IMR-90 (cell line): ENCODE measurements at regions not wholly inside any gene's neighbourhood (a gene's known extent, or its start where the extent isn't known, plus 50 kb on each side); places are given as distances from the start of the nearest gene placed in this dataset.

ENCODE experiments used
- ATAC-seq: fragments of 200-7000 bp; cut with Tn5 transposase; 2 replicates; pipeline ENCODE4 v1.9.1; 2020; ENCODE audit warnings: low read depth, mild to moderate bottlenecking, moderate library complexity
- BruUV-seq: library from RNA; stranded (reverse); fragments of 400-500 nt; replicated peaks from 2 replicates; lab custom pipeline; 2021; lab: Mats Ljungman, UMichigan
- CTCF ChIA-PET: fragments of 300-600 bp; formaldehyde crosslinking; extraction: SDS; loops from one replicate; lab custom pipeline; 2021; ENCODE audit warnings: antibody characterized with exemption; lab: Yijun Ruan, JAX
- POLR2A ChIA-PET: fragments of 300-600 bp; sonication (Branson Sonifier 250); formaldehyde crosslinking; loops from one replicate; lab custom pipeline; 2022; ENCODE audit warnings: antibody characterized with exemption; ENCODE audit not compliant: unreplicated experiment; lab: Charles Lee
- DNase-seq: peaks from one replicate; pipeline ENCODE4 v3.0.0; 2013
- H2AFZ ChIP-seq: replicated peaks from 2 replicates; pipeline ENCODE3; 2013; ENCODE audit warnings: low read length, mild to moderate bottlenecking; ENCODE audit not compliant: poor library complexity
- H2AK5ac ChIP-seq: 2 replicates; pipeline ENCODE4 v1.6.1; 2013; ENCODE audit warnings: low read depth, low read length, inconsistent platforms
- H2AK9ac ChIP-seq: replicated peaks from 2 replicates; pipeline ENCODE3; 2013; ENCODE audit warnings: mild to moderate bottlenecking, low read depth, low read length, moderate library complexity; ENCODE audit not compliant: poor library complexity
- H2BK120ac ChIP-seq: 2 replicates; pipeline ENCODE4 v1.6.1; 2013; ENCODE audit warnings: low read depth, low read length, inconsistent platforms
- H2BK15ac ChIP-seq: 3 replicates; pipeline ENCODE4 v1.6.1; 2013; ENCODE audit warnings: low read depth, low read length, inconsistent platforms
- H2BK20ac ChIP-seq: 2 replicates; pipeline ENCODE4 v1.6.1; 2013; ENCODE audit warnings: low read depth, mild to moderate bottlenecking, inconsistent platforms, low read length, moderate library complexity
- H2BK5ac ChIP-seq: 2 replicates; pipeline ENCODE4 v1.6.1; 2013; ENCODE audit warnings: mild to moderate bottlenecking, low read depth, low read length, inconsistent platforms; ENCODE audit not compliant: poor library complexity, severe bottlenecking
- H3K14ac ChIP-seq: replicated peaks from 2 replicates; pipeline ENCODE4 v1.6.1; 2013; ENCODE audit warnings: low read depth, low read length, inconsistent platforms
- H3K18ac ChIP-seq: 2 replicates; pipeline ENCODE4 v1.6.1; 2013; ENCODE audit warnings: low read depth, low read length, control low read depth
- H3K23ac ChIP-seq: 2 replicates; pipeline ENCODE4 v1.6.1; 2013; ENCODE audit warnings: low read depth, low read length, inconsistent platforms
- H3K27ac ChIP-seq: 2 replicates; pipeline ENCODE4 v1.5.1; 2013; ENCODE audit warnings: mild to moderate bottlenecking, control low read depth, low read length; ENCODE audit not compliant: insufficient read depth
- H3K27me3 ChIP-seq: 2 replicates; pipeline ENCODE4 v1.6.1; 2013; ENCODE audit warnings: low read length; ENCODE audit not compliant: control insufficient read depth, insufficient read depth
- H3K36me3 ChIP-seq: 2 replicates; pipeline ENCODE4 v1.6.1; 2013; ENCODE audit warnings: low read length, mixed read lengths; ENCODE audit not compliant: control insufficient read depth, insufficient read depth
- H3K4ac ChIP-seq: 2 replicates; pipeline ENCODE4 v1.6.1; 2013; ENCODE audit warnings: low read depth, low read length, inconsistent platforms
- H3K4me1 ChIP-seq: 2 replicates; pipeline ENCODE4 v1.6.1; 2013; ENCODE audit warnings: low read length, mixed read lengths; ENCODE audit not compliant: control insufficient read depth, insufficient read depth
- H3K4me2 ChIP-seq: 2 replicates; pipeline ENCODE4 v1.6.1; 2013; ENCODE audit warnings: low read depth, mild to moderate bottlenecking, control low read depth, low read length, moderate library complexity
- H3K4me3 ChIP-seq: 2 replicates; pipeline ENCODE4 v1.5.1; 2013; ENCODE audit warnings: low read depth, mild to moderate bottlenecking, control low read depth, low read length, moderate library complexity; ENCODE audit not compliant: insufficient read depth
- H3K56ac ChIP-seq: 2 replicates; pipeline ENCODE4 v1.6.1; 2013; ENCODE audit warnings: low read length, inconsistent platforms; ENCODE audit not compliant: insufficient read depth; ENCODE audit errors: extremely low read depth
- H3K79me1 ChIP-seq, 2 experiments: 2 replicates each; pipeline ENCODE4 v1.6.1; 2013; ENCODE audit warnings: low read length in 2 of 2, inconsistent platforms in 1 of 2, low read depth in 1 of 2
- H3K9ac ChIP-seq: 2 replicates; pipeline ENCODE4 v1.6.1; 2013; ENCODE audit warnings: low read depth, low read length, control low read depth
- H3K9me1 ChIP-seq: 2 replicates; pipeline ENCODE4 v1.6.1; 2013; ENCODE audit warnings: low read length, inconsistent platforms; ENCODE audit not compliant: insufficient read depth
- H3K9me3 ChIP-seq: 2 replicates; pipeline ENCODE4 v1.6.1; 2013; ENCODE audit warnings: low read length; ENCODE audit not compliant: control insufficient read depth, insufficient read depth
- H4K20me1 ChIP-seq: 2 replicates; pipeline ENCODE4 v1.6.1; 2013; ENCODE audit warnings: low read length, inconsistent platforms; ENCODE audit not compliant: insufficient read depth
- H4K5ac ChIP-seq: 2 replicates; pipeline ENCODE4 v1.6.1; 2013; ENCODE audit warnings: mild to moderate bottlenecking, low read depth, low read length, control low read depth
- H4K8ac ChIP-seq, 2 experiments: 2 replicates each; pipeline ENCODE4 v1.6.1; 2013; ENCODE audit warnings: low read depth in 2 of 2, low read length in 2 of 2, control low read depth in 1 of 2, inconsistent platforms in 1 of 2
- H4K91ac ChIP-seq: 2 replicates; pipeline ENCODE4 v1.6.1; 2013; ENCODE audit warnings: low read depth, low read length, inconsistent platforms; ENCODE audit not compliant: insufficient read depth
- BHLHE40 ChIP-seq: fragments of 150-350 bp; IDR thresholded peaks from 2 replicates; pipeline ENCODE4 v1.6.1; 2016; ENCODE audit warnings: mild to moderate bottlenecking, low read depth, low read length
- CEBPB ChIP-seq: IDR thresholded peaks from 2 replicates; pipeline ENCODE4 v1.6.1; 2012; ENCODE audit warnings: low read depth, low read length, improper control_type of control experiment
- CHD1 ChIP-seq: IDR thresholded peaks from 2 replicates; pipeline ENCODE4 v1.6.1; 2012; ENCODE audit warnings: low read depth, low read length, improper control_type of control experiment
- CTCF ChIP-seq: conservative IDR thresholded peaks from 2 replicates; pipeline ENCODE4 v1.5.1; 2012; ENCODE audit warnings: mild to moderate bottlenecking, low read depth, low read length, improper control_type of control experiment
- ELK1 ChIP-seq: fragments of 150-350 bp; IDR thresholded peaks from 2 replicates; pipeline ENCODE4 v1.6.1; 2016; ENCODE audit warnings: low read depth, mild to moderate bottlenecking, low read length, moderate library complexity, borderline replicate concordance
- MAFK ChIP-seq: IDR thresholded peaks from 2 replicates; pipeline ENCODE4 v1.6.1; 2012; ENCODE audit warnings: low read depth, low read length, improper control_type of control experiment
- MAZ ChIP-seq: IDR thresholded peaks from 2 replicates; pipeline ENCODE4 v1.6.1; 2012; ENCODE audit warnings: low read depth, mild to moderate bottlenecking, low read length, improper control_type of control experiment, moderate library complexity, borderline replicate concordance
- MXI1 ChIP-seq: IDR thresholded peaks from 2 replicates; pipeline ENCODE4 v1.6.1; 2012; ENCODE audit warnings: low read depth, mild to moderate bottlenecking, low read length, moderate library complexity, borderline replicate concordance
- NFE2L2 ChIP-seq: fragments of 150-350 bp; IDR thresholded peaks from 2 replicates; pipeline ENCODE4 v1.6.1; 2016; ENCODE audit warnings: low read depth, mild to moderate bottlenecking, low read length
- POLR2A ChIP-seq: IDR thresholded peaks from 2 replicates; pipeline ENCODE4 v1.6.1; 2012; ENCODE audit warnings: mild to moderate bottlenecking, low read depth, low read length
- RAD21 ChIP-seq: IDR thresholded peaks from 2 replicates; pipeline ENCODE4 v1.6.1; 2012; ENCODE audit warnings: low read length, improper control_type of control experiment
- RCOR1 ChIP-seq: IDR thresholded peaks from 2 replicates; pipeline ENCODE4 v1.6.1; 2012; ENCODE audit warnings: mild to moderate bottlenecking, low read length, improper control_type of control experiment; ENCODE audit not compliant: insufficient replicate concordance
- RFX5 ChIP-seq: IDR thresholded peaks from 2 replicates; pipeline ENCODE4 v1.8.0; 2012; ENCODE audit warnings: low read depth, mild to moderate bottlenecking, low read length, moderate library complexity
- SMC3 ChIP-seq: fragments of 150-350 bp; IDR thresholded peaks from 2 replicates; pipeline ENCODE4 v1.6.1; 2016; ENCODE audit warnings: low read depth, mild to moderate bottlenecking, antibody characterized with exemption, low read length, moderate library complexity
- USF2 ChIP-seq: fragments of 150-350 bp; IDR thresholded peaks from 2 replicates; pipeline ENCODE4 v1.6.1; 2017; ENCODE audit warnings: mild to moderate bottlenecking, antibody characterized with exemption, low read length, low read depth
- WGBS, 2 experiments: methylation state at CpG; one replicate each; pipeline versions ENCODE4 v1.1.5 to v1.1.7; 2013; ENCODE audit warnings: missing lambda C conversion rate in 2 of 2; ENCODE audit not compliant: insufficient read length in 1 of 2; ENCODE audit errors: extremely low coverage in 2 of 2; 5-methylcytosine and 5-hydroxymethylcytosine counted together
- dilution Hi-C: fragments of 300-500 bp; cut with HindIII; formaldehyde crosslinking; loops from one replicate; pipeline ENCODE4 v1.14.3; 2018; ENCODE audit warnings: low sequenced_read_pairs; ENCODE audit not compliant: unreplicated experiment
- in situ Hi-C: fragments of 300-500 bp; cut with MboI; formaldehyde crosslinking; loops from 3 replicates; pipeline ENCODE4 v1.14.3; 2019; ENCODE audit warnings: low sequenced_read_pairs, inconsistent platforms, mixed read lengths
- intact Hi-C: fragments of 100-400 bp; cut with micrococcal nuclease; formaldehyde crosslinking; loops from 2 replicates; pipeline ENCODE4 v1.10.0; 2022

- H3K14ac ChIP-seq: no peak overlapping the region
- H3K4ac ChIP-seq: no peak overlapping the region
- WGBS, 2 experiments: 66% methylated on average over 2 of the region's 8 CpGs; no CpG with 5 or more reads in 1 of the 2 experiments
- no peak overlapping the region for H2AFZ ChIP-seq
- no peak overlapping the region for H2AK9ac ChIP-seq
- DNase-seq (no peak), ATAC-seq (no peak)
- no peak overlapping the region for H2BK15ac ChIP-seq
- H3K4me3 ChIP-seq: no peak overlapping the region
- H3K9me3 ChIP-seq: 0 out of 2 replicates have a peak, but pooled peaks cover 3% of the 10 kb centered on the region
- H4K5ac ChIP-seq: no peak overlapping the region
- in situ Hi-C loops: no loop called here
- H3K79me1 ChIP-seq: no peaks in the 10 kb centered on the region
- BruUV-seq: no TSS peak
- H3K9ac ChIP-seq: no peak overlapping the region
- POLR2A ChIA-PET: no interaction called here
- H2AK5ac ChIP-seq: no peak overlapping the region
- H3K4me2 ChIP-seq: no peak overlapping the region
- H4K20me1 ChIP-seq: no peaks in the 10 kb centered on the region
- no peak overlapping the region for H3K23ac ChIP-seq
- H2BK120ac ChIP-seq: no peak overlapping the region
- no peak overlapping the region for H3K18ac ChIP-seq
- no peak overlapping the region for H3K56ac ChIP-seq
- intact Hi-C loops: no loop called here
- no peaks in the 10 kb centered on the region for H3K9me1 ChIP-seq
- H2BK20ac ChIP-seq: no peak overlapping the region
- H3K4me1 ChIP-seq: no peaks in the 10 kb centered on the region
- H4K91ac ChIP-seq: no peak overlapping the region
- TF ChIP-seq RCOR1 (no peak), CEBPB (no peak), MXI1 (no peak), CTCF (no peak), MAZ (no peak), RFX5 (no peak), BHLHE40 (no peak), MAFK (no peak), ELK1 (no peak), RAD21 (no peak), POLR2A (no peak), CHD1 (no peak), USF2 (no peak), NFE2L2 (no peak), SMC3 (no peak)
- no peak overlapping the region for H4K8ac ChIP-seq
- H2BK5ac ChIP-seq: no peak overlapping the region
- no peaks in the 10 kb centered on the region for H3K36me3 ChIP-seq
- no peaks in the 10 kb centered on the region for H3K27me3 ChIP-seq
- dilution Hi-C loops: no loop called here
- CTCF ChIA-PET: no interaction called here
- H3K27ac ChIP-seq: no peak overlapping the region
Measured at GRCh38 chr9:8244505-8245092, 445.0 kb upstream of the DMAC1 start.
